ENCODE measurements at regions not wholly inside any gene's neighbourhood (a gene's known extent, or its start where the extent isn't known, plus 50 kb on each side); places are given as distances from the start of the nearest gene placed in this dataset.

DNA sequence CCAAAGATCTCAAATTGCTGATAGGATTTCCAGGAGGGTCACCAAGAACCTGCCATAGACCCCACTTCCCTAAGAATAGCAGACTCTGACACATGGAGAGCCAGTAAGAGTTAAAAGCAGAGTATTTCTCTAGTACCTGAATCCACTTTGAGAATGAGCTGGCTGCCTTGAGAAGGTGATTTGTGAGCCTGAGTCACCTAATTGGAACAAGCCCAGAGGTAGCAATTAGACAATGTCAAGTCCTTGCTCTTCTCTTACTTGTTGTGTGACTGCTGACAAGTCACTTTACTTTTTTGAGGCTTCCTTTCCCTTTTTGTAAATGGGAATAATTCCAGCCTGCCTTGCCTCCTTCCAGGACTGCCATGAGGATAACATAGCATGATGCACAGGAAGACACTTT, 76.1 kb upstream of the ASIC2 start:
- TF ChIP-seq, protein P1, sequence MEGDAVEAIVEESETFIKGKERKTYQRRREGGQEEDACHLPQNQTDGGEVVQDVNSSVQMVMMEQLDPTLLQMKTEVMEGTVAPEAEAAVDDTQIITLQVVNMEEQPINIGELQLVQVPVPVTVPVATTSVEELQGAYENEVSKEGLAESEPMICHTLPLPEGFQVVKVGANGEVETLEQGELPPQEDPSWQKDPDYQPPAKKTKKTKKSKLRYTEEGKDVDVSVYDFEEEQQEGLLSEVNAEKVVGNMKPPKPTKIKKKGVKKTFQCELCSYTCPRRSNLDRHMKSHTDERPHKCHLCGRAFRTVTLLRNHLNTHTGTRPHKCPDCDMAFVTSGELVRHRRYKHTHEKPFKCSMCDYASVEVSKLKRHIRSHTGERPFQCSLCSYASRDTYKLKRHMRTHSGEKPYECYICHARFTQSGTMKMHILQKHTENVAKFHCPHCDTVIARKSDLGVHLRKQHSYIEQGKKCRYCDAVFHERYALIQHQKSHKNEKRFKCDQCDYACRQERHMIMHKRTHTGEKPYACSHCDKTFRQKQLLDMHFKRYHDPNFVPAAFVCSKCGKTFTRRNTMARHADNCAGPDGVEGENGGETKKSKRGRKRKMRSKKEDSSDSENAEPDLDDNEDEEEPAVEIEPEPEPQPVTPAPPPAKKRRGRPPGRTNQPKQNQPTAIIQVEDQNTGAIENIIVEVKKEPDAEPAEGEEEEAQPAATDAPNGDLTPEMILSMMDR (IDR thresholded peaks at IDR 0.05) = no peak
- TF ChIP-seq POLR2A (IDR thresholded peaks at IDR 0.05) = no peak

All from testis (tissue), 2 donors.